Astrocyte (in vitro differentiated cells and primary cell): ENCODE measurements at regions not wholly inside any gene's neighbourhood (a gene's known extent, or its start where the extent isn't known, plus 50 kb on each side); places are given as distances from the start of the nearest gene placed in this dataset.
"Not testable (repeated sequence)": the region's sequence is repeated elsewhere in the genome, so short reads cannot be mapped to it uniquely, and the experiment has no call there.

Experiments used
- DNase-seq: peaks from one replicate; pipeline ENCODE4 v3.0.0-alpha.2; 2010; ENCODE audit warnings: low read depth
- FAIRE-seq: peaks from 2 replicates; lab custom pipeline; 2011; peaks lifted over from hg19 to GRCh38; lab: Jason Lieb, UNC
- H2AFZ ChIP-seq: 2 replicates; pipeline ENCODE4 v1.6.0; 2012; ENCODE audit warnings: low read depth, low read length, inconsistent platforms
- H3K27ac ChIP-seq: 2 replicates; pipeline ENCODE4 v1.5.1; 2011; ENCODE audit warnings: low read depth, low read length, inconsistent platforms
- H3K27me3 ChIP-seq: 2 replicates; pipeline ENCODE4 v1.6.0; 2011; ENCODE audit warnings: low read length, inconsistent platforms; ENCODE audit not compliant: insufficient read depth
- H3K36me3 ChIP-seq: 2 replicates; pipeline ENCODE4 v1.5.1; 2011; ENCODE audit warnings: low read length, inconsistent platforms; ENCODE audit not compliant: insufficient read depth
- H3K4me1 ChIP-seq: 2 replicates; pipeline ENCODE4 v1.5.1; 2011; ENCODE audit warnings: low read length, inconsistent platforms; ENCODE audit not compliant: insufficient read depth
- H3K4me2 ChIP-seq: 2 replicates; pipeline ENCODE4 v1.6.0; 2012; ENCODE audit warnings: low read length, inconsistent platforms
- H3K4me3 ChIP-seq: 2 replicates; pipeline ENCODE4 v1.5.1; 2011; ENCODE audit warnings: low read depth, mild to moderate bottlenecking, low read length, inconsistent platforms; ENCODE audit not compliant: insufficient read depth
- H3K79me2 ChIP-seq: 2 replicates; pipeline ENCODE4 v1.6.0; 2012; ENCODE audit warnings: mild to moderate bottlenecking, low read length, inconsistent platforms; ENCODE audit not compliant: insufficient read depth
- H3K9ac ChIP-seq: 2 replicates; pipeline ENCODE4 v1.6.0; 2012; ENCODE audit warnings: mild to moderate bottlenecking, low read length, inconsistent platforms
- H3K9me3 ChIP-seq: 2 replicates; pipeline ENCODE4 v1.5.1; 2012; ENCODE audit warnings: low read depth, mild to moderate bottlenecking, low read length, inconsistent platforms; ENCODE audit not compliant: insufficient read depth
- H4K20me1 ChIP-seq: 2 replicates; pipeline ENCODE4 v1.6.0; 2012; ENCODE audit warnings: low read length, inconsistent platforms; ENCODE audit not compliant: insufficient read depth
- H3K27ac Mint-ChIP-seq: one replicate; pipeline ENCODE4 v1.8.0; 2021; ENCODE audit warnings: mild to moderate bottlenecking, mixed read lengths; ENCODE audit not compliant: unreplicated experiment
- H3K27me3 Mint-ChIP-seq: one replicate; pipeline ENCODE4 v1.8.0; 2021; ENCODE audit warnings: low read depth, mixed read lengths; ENCODE audit not compliant: unreplicated experiment
- H3K36me3 Mint-ChIP-seq: one replicate; pipeline ENCODE4 v1.8.0; 2021; ENCODE audit warnings: low read depth, mixed read lengths; ENCODE audit not compliant: unreplicated experiment
- H3K4me1 Mint-ChIP-seq: one replicate; pipeline ENCODE4 v1.8.0; 2021; ENCODE audit warnings: low read depth, mixed read lengths; ENCODE audit not compliant: unreplicated experiment
- H3K4me3 Mint-ChIP-seq: one replicate; pipeline ENCODE4 v1.8.0; 2021; ENCODE audit warnings: mild to moderate bottlenecking, moderate library complexity, mixed read lengths; ENCODE audit not compliant: unreplicated experiment
- H3K9me3 Mint-ChIP-seq: one replicate; pipeline ENCODE4 v1.8.0; 2021; ENCODE audit warnings: mild to moderate bottlenecking, mixed read lengths; ENCODE audit not compliant: unreplicated experiment
- EZH2 ChIP-seq: IDR thresholded peaks from 2 replicates; pipeline ENCODE4 v1.6.1; 2012; ENCODE audit warnings: mild to moderate bottlenecking, low read length, inconsistent platforms; ENCODE audit not compliant: insufficient read depth
- TF ChIP-seq, protein P1 (sequence below): IDR thresholded peaks from 2 replicates; pipeline ENCODE4 v1.5.1; 2011; ENCODE audit warnings: low read depth, mild to moderate bottlenecking, inconsistent platforms, low read length, moderate library complexity; ENCODE audit not compliant: insufficient read depth

DNA sequence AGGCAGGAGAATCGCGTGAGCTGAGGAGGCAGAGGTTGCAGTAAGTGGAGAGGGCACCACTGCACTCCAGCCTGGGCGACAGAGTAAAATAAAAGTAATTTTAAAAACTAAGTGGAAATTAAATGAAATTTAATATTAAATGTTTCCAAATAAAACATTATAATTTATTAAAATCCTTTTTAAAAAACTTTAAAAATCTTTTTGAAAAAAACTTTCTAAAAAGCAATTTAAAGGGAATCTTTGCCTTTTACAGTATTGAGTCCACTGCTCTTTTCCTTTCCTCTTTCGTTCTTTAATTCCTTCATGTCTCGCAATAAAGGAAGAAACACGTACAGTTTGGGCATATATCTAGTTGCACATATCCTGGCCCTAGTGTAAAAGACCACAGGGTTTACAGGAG is 77.8 kb upstream of the DMRT1 start:
- no peak overlapping the region for H3K4me2 ChIP-seq

DNA sequence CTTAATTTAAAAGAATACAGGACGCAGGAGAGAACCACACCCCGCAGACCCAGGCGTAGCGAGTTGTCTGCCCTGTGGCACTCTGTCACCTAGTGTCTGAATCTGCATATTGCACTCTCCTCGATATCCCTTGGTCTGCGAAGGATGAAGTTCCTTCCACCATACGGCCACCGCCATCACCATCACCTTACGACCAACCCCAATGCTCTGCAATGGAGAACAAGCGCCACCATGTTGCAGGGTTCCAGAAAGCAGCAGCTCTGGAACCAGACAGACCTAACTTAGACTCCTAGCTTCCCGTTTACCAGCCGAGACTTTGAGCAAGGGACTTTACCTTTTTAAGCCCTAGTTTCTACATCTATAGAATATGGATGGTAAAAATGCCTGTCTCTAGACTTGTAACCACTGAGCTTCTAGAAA is 77.4 kb upstream of the DMRT1 start:
- Histone ChIP-seq H3K79me2 (no peaks in the 10 kb centered on the region), H4K20me1 (no peaks in the 10 kb centered on the region), H3K9me3 (no peaks in the 10 kb centered on the region), H3K27me3 (peaks cover 3% of the 10 kb centered on the region), H3K4me1 (no peaks in the 10 kb centered on the region), H3K4me3 (no peak overlapping the region), H3K4me2 (no peak overlapping the region), H3K36me3 (no peaks in the 10 kb centered on the region), H2AFZ (no peak overlapping the region), H3K27ac (no peak overlapping the region), H3K9ac (no peak overlapping the region)
- no peak overlapping the region for H3K4me3 Mint-ChIP-seq
- H3K36me3 Mint-ChIP-seq: no peaks in the 10 kb centered on the region
- no peak for FAIRE-seq
- no peak for TF ChIP-seq EZH2
- TF ChIP-seq, protein P1, sequence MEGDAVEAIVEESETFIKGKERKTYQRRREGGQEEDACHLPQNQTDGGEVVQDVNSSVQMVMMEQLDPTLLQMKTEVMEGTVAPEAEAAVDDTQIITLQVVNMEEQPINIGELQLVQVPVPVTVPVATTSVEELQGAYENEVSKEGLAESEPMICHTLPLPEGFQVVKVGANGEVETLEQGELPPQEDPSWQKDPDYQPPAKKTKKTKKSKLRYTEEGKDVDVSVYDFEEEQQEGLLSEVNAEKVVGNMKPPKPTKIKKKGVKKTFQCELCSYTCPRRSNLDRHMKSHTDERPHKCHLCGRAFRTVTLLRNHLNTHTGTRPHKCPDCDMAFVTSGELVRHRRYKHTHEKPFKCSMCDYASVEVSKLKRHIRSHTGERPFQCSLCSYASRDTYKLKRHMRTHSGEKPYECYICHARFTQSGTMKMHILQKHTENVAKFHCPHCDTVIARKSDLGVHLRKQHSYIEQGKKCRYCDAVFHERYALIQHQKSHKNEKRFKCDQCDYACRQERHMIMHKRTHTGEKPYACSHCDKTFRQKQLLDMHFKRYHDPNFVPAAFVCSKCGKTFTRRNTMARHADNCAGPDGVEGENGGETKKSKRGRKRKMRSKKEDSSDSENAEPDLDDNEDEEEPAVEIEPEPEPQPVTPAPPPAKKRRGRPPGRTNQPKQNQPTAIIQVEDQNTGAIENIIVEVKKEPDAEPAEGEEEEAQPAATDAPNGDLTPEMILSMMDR: peak; percentile 50
- H3K9me3 Mint-ChIP-seq: peaks cover 5% of the 10 kb centered on the region
- DNase-seq: peak; percentile 26
- H3K4me1 Mint-ChIP-seq: peaks cover 1% of the 10 kb centered on the region
- H3K27ac Mint-ChIP-seq: no peak overlapping the region
- H3K27me3 Mint-ChIP-seq: peaks cover 4% of the 10 kb centered on the region

More for the DNA sequence above, 77.8 kb upstream of the DMRT1 start:
- no peak overlapping the region for H2AFZ ChIP-seq
- no peak overlapping the region for H3K9ac ChIP-seq
- no peaks in the 10 kb centered on the region for H3K36me3 ChIP-seq
- no peak overlapping the region for H3K27ac ChIP-seq
- H4K20me1 ChIP-seq: no peaks in the 10 kb centered on the region
- Mint-ChIP-seq H3K36me3 (no peaks in the 10 kb centered on the region), H3K27me3 (peaks cover 4% of the 10 kb centered on the region), H3K27ac (no peak overlapping the region), H3K4me1 (peaks cover 1% of the 10 kb centered on the region), H3K4me3 (no peak overlapping the region), H3K9me3 (peaks cover 5% of the 10 kb centered on the region)
- TF ChIP-seq EZH2: no peak
- TF ChIP-seq, protein P1: no peak
- H3K4me3 ChIP-seq: no peak overlapping the region
- DNase-seq (no peak), FAIRE-seq (no peak)
- H3K9me3 ChIP-seq: no peaks in the 10 kb centered on the region
- H3K4me1 ChIP-seq: no peaks in the 10 kb centered on the region
- H3K79me2 ChIP-seq: no peaks in the 10 kb centered on the region
- peaks cover 3% of the 10 kb centered on the region for H3K27me3 ChIP-seq

DNA sequence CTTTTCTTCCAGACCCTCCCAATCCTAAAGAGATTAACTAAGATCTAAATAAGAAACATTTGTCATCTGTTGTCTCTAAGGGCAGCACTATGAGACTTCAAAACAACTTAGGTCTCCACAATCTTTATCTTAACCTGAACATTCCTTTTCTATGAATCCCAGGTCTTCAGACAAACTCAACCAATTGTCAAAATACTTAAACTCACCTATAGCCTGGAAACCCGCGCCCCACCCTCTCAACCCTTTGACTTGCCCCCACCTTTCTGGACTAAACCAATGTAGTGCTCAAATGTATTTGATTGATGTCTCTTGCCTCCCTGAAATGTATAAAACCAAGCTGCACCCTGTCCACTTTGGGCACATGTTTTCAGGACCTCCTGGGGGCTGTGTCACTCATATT is 76.5 kb upstream of the DMRT1 start:
- Histone ChIP-seq H3K79me2 (no peaks in the 10 kb centered on the region), H3K36me3 (no peaks in the 10 kb centered on the region), H3K9ac (no peak overlapping the region), H2AFZ (no peak overlapping the region), H3K27me3 (peaks cover 3% of the 10 kb centered on the region), H3K9me3 (no peaks in the 10 kb centered on the region), H3K4me3 (no peak overlapping the region), H4K20me1 (no peaks in the 10 kb centered on the region), H3K4me1 (no peaks in the 10 kb centered on the region), H3K27ac (no peak overlapping the region), H3K4me2 (no peak overlapping the region)
- DNase-seq: no peak
- no peak overlapping the region for H3K27ac Mint-ChIP-seq
- H3K27me3 Mint-ChIP-seq: peaks cover 4% of the 10 kb centered on the region
- TF ChIP-seq, protein P1: no peak
- H3K4me1 Mint-ChIP-seq: peaks cover 1% of the 10 kb centered on the region
- peaks cover 10% of the 10 kb centered on the region for H3K9me3 Mint-ChIP-seq
- H3K36me3 Mint-ChIP-seq: no peaks in the 10 kb centered on the region
- no peak overlapping the region for H3K4me3 Mint-ChIP-seq
- no peak for FAIRE-seq

DNA sequence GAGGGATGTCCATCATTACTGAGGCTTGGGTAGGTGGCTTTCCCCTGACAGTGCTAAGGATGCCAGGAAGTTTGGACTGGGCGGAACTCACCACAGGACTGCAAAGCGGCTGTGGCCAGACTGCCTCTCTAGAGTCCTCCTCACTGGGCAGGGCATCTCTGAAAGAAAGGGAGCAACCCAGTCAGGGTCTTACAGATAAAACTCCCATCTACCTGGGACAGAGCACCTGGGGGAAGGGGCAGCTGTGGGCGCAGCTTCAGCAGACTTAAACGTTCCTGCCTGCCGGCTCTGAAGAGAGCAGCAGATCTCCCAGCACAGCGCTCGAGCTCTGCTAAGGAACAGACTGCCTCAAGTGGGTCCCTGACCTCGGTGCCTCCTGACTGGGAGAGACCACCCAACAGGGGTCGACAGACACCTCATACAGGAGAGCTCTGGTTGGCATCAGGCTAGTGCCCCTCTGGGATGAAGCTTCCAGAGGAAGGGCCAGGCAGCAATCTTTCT is 74.4 kb upstream of the DMRT1 start:
- FAIRE-seq, H3K4me3 Mint-ChIP-seq, H3K9me3 Mint-ChIP-seq, H3K27me3 Mint-ChIP-seq, H3K4me1 Mint-ChIP-seq, H3K36me3 Mint-ChIP-seq, H3K4me1 ChIP-seq, H2AFZ ChIP-seq, DNase-seq, H3K79me2 ChIP-seq, H3K9me3 ChIP-seq, H3K4me3 ChIP-seq, H3K9ac ChIP-seq, H3K27ac ChIP-seq, H3K36me3 ChIP-seq, H4K20me1 ChIP-seq, H3K27ac Mint-ChIP-seq, H3K27me3 ChIP-seq, H3K4me2 ChIP-seq: not testable (repeated sequence)
